Liver (tissue), 8 donors: ENCODE measurements at regions not wholly inside any gene's neighbourhood (a gene's known extent, or its start where the extent isn't known, plus 50 kb on each side); places are given as distances from the start of the nearest gene placed in this dataset.

ENCODE experiments used
- DNase-seq: peaks from one replicate; pipeline ENCODE4 v3.0.0-alpha.2; 2017; ENCODE audit warnings: low spot score
- H3K27ac ChIP-seq, 2 donors: one replicate each; pipeline ENCODE4 v1.7.0; 2013; ENCODE audit warnings: inconsistent platforms in 2 of 2, low read length in 2 of 2, control low read depth in 1 of 2, low read depth in 1 of 2, mild to moderate bottlenecking in 1 of 2
- H3K27me3 ChIP-seq, 4 donors: one replicate each; pipeline versions ENCODE4 v1.6.1 to v1.7.0; 2013; ENCODE audit warnings: low read length in 3 of 4, inconsistent platforms in 1 of 4, mild to moderate bottlenecking in 1 of 4, moderate library complexity in 1 of 4; ENCODE audit not compliant: control insufficient read depth in 4 of 4, insufficient read depth in 4 of 4
- H3K36me3 ChIP-seq, 4 donors: one replicate each; pipeline versions ENCODE4 v1.6.1 to v1.7.0; 2013; ENCODE audit warnings: low read length in 3 of 4, mild to moderate bottlenecking in 3 of 4, low read depth in 1 of 4, moderate library complexity in 1 of 4; ENCODE audit not compliant: control insufficient read depth in 4 of 4, insufficient read depth in 3 of 4
- H3K4me1 ChIP-seq, 4 donors: one replicate each; pipeline versions ENCODE4 v1.6.1 to v1.7.0; 2013; ENCODE audit warnings: low read length in 3 of 4, mild to moderate bottlenecking in 3 of 4, moderate library complexity in 1 of 4; ENCODE audit not compliant: control insufficient read depth in 4 of 4, insufficient read depth in 4 of 4
- H3K4me3 ChIP-seq, 3 donors: one replicate each; pipeline versions ENCODE4 v1.6.1 to v1.7.0; 2013; ENCODE audit warnings: low read length in 3 of 3, control low read depth in 1 of 3, low read depth in 1 of 3, mild to moderate bottlenecking in 1 of 3
- H3K9ac ChIP-seq, 2 donors: one replicate each; pipeline ENCODE4 v1.7.0; 2013; ENCODE audit warnings: low read length in 2 of 2, mild to moderate bottlenecking in 2 of 2, moderate library complexity in 2 of 2, control low read depth in 1 of 2, low read depth in 1 of 2
- H3K9me3 ChIP-seq, 4 donors: one replicate each; pipeline versions ENCODE4 v1.6.1 to v1.7.0; 2013; ENCODE audit warnings: low read length in 3 of 4; ENCODE audit not compliant: control insufficient read depth in 4 of 4
- ATF3 ChIP-seq: IDR thresholded peaks from 2 replicates; pipeline ENCODE4 v1.6.1; 2016; ENCODE audit warnings: antibody characterized with exemption
- CTCF ChIP-seq: fragments of 150-350 bp; IDR thresholded peaks from 2 replicates; pipeline ENCODE4 v1.5.1; 2017; ENCODE audit warnings: improper control_type of control experiment, low read depth, low read length; ENCODE audit not compliant: missing input control
- EGR1 ChIP-seq, 2 donors: IDR thresholded peaks; 2 replicates each; pipeline ENCODE4 v1.6.1; 2016 to 2018; ENCODE audit warnings: antibody characterized with exemption in 2 of 2, low read depth in 2 of 2
- FOXA1 ChIP-seq: IDR thresholded peaks from 2 replicates; pipeline ENCODE4 v1.6.1; 2016; ENCODE audit warnings: antibody characterized with exemption
- FOXA2 ChIP-seq: IDR thresholded peaks from 2 replicates; pipeline ENCODE4 v1.6.1; 2016; ENCODE audit warnings: antibody characterized with exemption
- GABPA ChIP-seq, 2 donors: IDR thresholded peaks in 1 of 2; conservative IDR thresholded peaks in 1 of 2; 2 replicates each; pipeline ENCODE4 v1.6.1; 2016; ENCODE audit warnings: antibody characterized with exemption in 2 of 2, mild to moderate bottlenecking in 1 of 2, moderate library complexity in 1 of 2
- HNF4A ChIP-seq, 2 donors: conservative IDR thresholded peaks; 2 replicates each; pipeline ENCODE4 v1.6.1; 2016; ENCODE audit warnings: antibody characterized with exemption in 2 of 2, mild to moderate bottlenecking in 2 of 2
- HNF4G ChIP-seq: IDR thresholded peaks from 2 replicates; pipeline ENCODE4 v1.6.1; 2016; ENCODE audit warnings: antibody characterized with exemption
- JUND ChIP-seq, 2 donors: IDR thresholded peaks; 2 replicates each; pipeline ENCODE4 v1.6.1; 2016; ENCODE audit warnings: antibody characterized with exemption in 2 of 2
- MAX ChIP-seq: IDR thresholded peaks from 2 replicates; pipeline ENCODE4 v1.6.1; 2016; ENCODE audit warnings: antibody characterized with exemption
- NR2F2 ChIP-seq: IDR thresholded peaks from 2 replicates; pipeline ENCODE4 v1.6.1; 2016; ENCODE audit warnings: antibody characterized with exemption
- RAD21 ChIP-seq, 2 donors: IDR thresholded peaks; 2 replicates each; pipeline ENCODE4 v1.6.1; 2016; ENCODE audit warnings: antibody characterized with exemption in 2 of 2, mild to moderate bottlenecking in 2 of 2
- REST ChIP-seq: IDR thresholded peaks from 2 replicates; pipeline ENCODE4 v1.6.1; 2016; ENCODE audit warnings: antibody characterized with exemption, mild to moderate bottlenecking
- RXRA ChIP-seq, 2 donors: IDR thresholded peaks; 2 replicates each; pipeline ENCODE4 v1.6.1; 2017 to 2018; ENCODE audit warnings: antibody characterized with exemption in 2 of 2, mild to moderate bottlenecking in 1 of 2
- SP1 ChIP-seq: IDR thresholded peaks from 2 replicates; pipeline ENCODE4 v1.6.1; 2018; ENCODE audit warnings: antibody characterized with exemption, mild to moderate bottlenecking
- TAF1 ChIP-seq: conservative IDR thresholded peaks from 2 replicates; pipeline ENCODE4 v1.6.1; 2016; ENCODE audit warnings: antibody characterized with exemption, mild to moderate bottlenecking
- YY1 ChIP-seq: IDR thresholded peaks from 2 replicates; pipeline ENCODE4 v1.6.1; 2016; ENCODE audit warnings: antibody characterized with exemption, mild to moderate bottlenecking
- ZBTB33 ChIP-seq: IDR thresholded peaks from 2 replicates; pipeline ENCODE4 v1.6.1; 2016; ENCODE audit warnings: antibody characterized with exemption
- WGBS: extraction: QIAGEN DNeasy Blood & Tissue Kit; methylation state at CpG from one replicate; pipeline ENCODE4 v1.1.7; 2013; 5-methylcytosine and 5-hydroxymethylcytosine counted together
- donor health status: healthy.
- donor health status: healthy.
- donor health status: healthy.
- donor health status: healthy.
- donor health status: healthy.

GRCh38 chr7:52077571-52077970 lies 761.0 kb upstream of the COBL start:
- WGBS: 78% methylated on average over 2 of the region's 2 CpGs
- no peak overlapping the region for H3K4me3 ChIP-seq
- no peak overlapping the region for H3K9ac ChIP-seq
- no peak for DNase-seq
- no peaks in the 10 kb centered on the region for H3K9me3 ChIP-seq
- H3K4me1 ChIP-seq: no peaks in the 10 kb centered on the region
- no peaks in the 10 kb centered on the region for H3K27me3 ChIP-seq
- H3K36me3 ChIP-seq: no peaks in the 10 kb centered on the region
- no peak overlapping the region for H3K27ac ChIP-seq
- no peak for TF ChIP-seq FOXA1
- TF ChIP-seq HNF4A (conservative IDR thresholded peaks at IDR 0.05): no peak
- no peak for TF ChIP-seq CTCF
- no peak for TF ChIP-seq MAX
- no peak for TF ChIP-seq EGR1 (IDR thresholded peaks at IDR 0.05; ENCODE audit: low read depth in 2 of 2)
- no peak for TF ChIP-seq YY1
- TF ChIP-seq GABPA (IDR thresholded peaks at IDR 0.05 in 1 of 2, conservative IDR thresholded peaks at IDR 0.05 in 1 of 2): no peak
- no peak for TF ChIP-seq HNF4G

GRCh38 chr7:52074912-52075311 lies 758.3 kb upstream of the COBL start:
- no peaks in the 10 kb centered on the region for H3K9me3 ChIP-seq
- H3K27me3 ChIP-seq: no peaks in the 10 kb centered on the region
- TF ChIP-seq NR2F2 (no peak), HNF4G (no peak), RXRA (IDR thresholded peaks at IDR 0.05) (no peak), CTCF (no peak), HNF4A (conservative IDR thresholded peaks at IDR 0.05) (no peak), FOXA1 (no peak), RAD21 (IDR thresholded peaks at IDR 0.05) (no peak), TAF1 (no peak), ZBTB33 (no peak), MAX (no peak), SP1 (no peak), YY1 (no peak), JUND (IDR thresholded peaks at IDR 0.05) (no peak), EGR1 (IDR thresholded peaks at IDR 0.05; ENCODE audit: low read depth in 2 of 2) (no peak), GABPA (IDR thresholded peaks at IDR 0.05 in 1 of 2, conservative IDR thresholded peaks at IDR 0.05 in 1 of 2) (no peak), REST (no peak), FOXA2 (no peak), ATF3 (no peak)
- DNase-seq: no peak
- no peak overlapping the region for H3K4me3 ChIP-seq
- WGBS: 76% methylated on average over 4 of the region's 4 CpGs
- no peaks in the 10 kb centered on the region for H3K4me1 ChIP-seq
- H3K36me3 ChIP-seq: no peaks in the 10 kb centered on the region
- no peak overlapping the region for H3K27ac ChIP-seq
- H3K9ac ChIP-seq: no peak overlapping the region
